ENCODE measurements at regions not wholly inside any gene's neighbourhood (a gene's known extent, or its start where the extent isn't known, plus 50 kb on each side); places are given as distances from the start of the nearest gene placed in this dataset.

DNA sequence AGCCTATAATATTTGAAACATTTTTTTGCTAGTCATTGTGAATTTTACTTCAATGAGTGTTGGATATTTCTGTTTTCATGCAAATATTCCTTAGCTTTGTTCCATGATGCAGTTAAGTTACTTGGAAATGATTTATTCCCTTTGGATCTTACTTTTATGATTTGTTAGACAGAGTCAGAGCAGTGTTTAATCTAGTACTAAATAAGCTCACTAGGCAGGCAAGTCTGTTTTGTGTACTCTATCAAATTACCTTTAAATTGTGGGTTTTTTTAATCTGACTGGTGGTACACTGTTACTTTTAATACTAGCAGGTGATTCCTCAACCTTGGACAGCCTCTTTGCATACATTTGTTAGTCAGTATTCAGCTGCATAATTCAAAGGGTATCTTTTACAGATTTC, 173.3 kb upstream of the MBNL1 start:
- no TSS peak for BruUV-seq (replicated peaks)
- CTCF ChIA-PET = no interaction called here
- no peak overlapping the region for H3K9ac ChIP-seq (ENCODE audit: low read length)
- POLR2A ChIA-PET = no interaction called here
- no peaks in the 10 kb centered on the region for H3K9me2 ChIP-seq (ENCODE audit: insufficient read depth)
- TF ChIP-seq RAD21 (IDR thresholded peaks at IDR 0.05; ENCODE audit: low read depth) (no peak), ELF1 (IDR thresholded peaks at IDR 0.05; ENCODE audit: borderline replicate concordance, low read depth) (no peak), TCF7L2 (IDR thresholded peaks at IDR 0.05; ENCODE audit: borderline replicate concordance, extremely low read depth, insufficient read depth, insufficient read length) (no peak), POLR2AphosphoS5 (IDR thresholded peaks at IDR 0.05; ENCODE audit: low read depth, low read length) (no peak), EZH2 (IDR thresholded peaks at IDR 0.05) (no peak), POLR2A (IDR thresholded peaks at IDR 0.05; ENCODE audit: borderline replicate concordance, extremely low read depth, insufficient read depth, insufficient read length) (no peak), SRF (IDR thresholded peaks at IDR 0.05; ENCODE audit: low read depth) (no peak), CBX3 (IDR thresholded peaks at IDR 0.05; ENCODE audit: low read depth) (no peak), ZFX (IDR thresholded peaks at IDR 0.05) (no peak), SIN3A (IDR thresholded peaks at IDR 0.05; ENCODE audit: low read depth) (no peak), EZH2phosphoT487 (IDR thresholded peaks at IDR 0.05; ENCODE audit: borderline replicate concordance) (no peak), EGR1 (IDR thresholded peaks at IDR 0.05; ENCODE audit: low read depth) (no peak), JUND (IDR thresholded peaks at IDR 0.05) (no peak)
- TF ChIP-seq, protein P1, sequence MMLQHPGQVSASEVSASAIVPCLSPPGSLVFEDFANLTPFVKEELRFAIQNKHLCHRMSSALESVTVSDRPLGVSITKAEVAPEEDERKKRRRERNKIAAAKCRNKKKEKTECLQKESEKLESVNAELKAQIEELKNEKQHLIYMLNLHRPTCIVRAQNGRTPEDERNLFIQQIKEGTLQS (IDR thresholded peaks at IDR 0.05) = no peak
- TF ChIP-seq, protein P2, sequence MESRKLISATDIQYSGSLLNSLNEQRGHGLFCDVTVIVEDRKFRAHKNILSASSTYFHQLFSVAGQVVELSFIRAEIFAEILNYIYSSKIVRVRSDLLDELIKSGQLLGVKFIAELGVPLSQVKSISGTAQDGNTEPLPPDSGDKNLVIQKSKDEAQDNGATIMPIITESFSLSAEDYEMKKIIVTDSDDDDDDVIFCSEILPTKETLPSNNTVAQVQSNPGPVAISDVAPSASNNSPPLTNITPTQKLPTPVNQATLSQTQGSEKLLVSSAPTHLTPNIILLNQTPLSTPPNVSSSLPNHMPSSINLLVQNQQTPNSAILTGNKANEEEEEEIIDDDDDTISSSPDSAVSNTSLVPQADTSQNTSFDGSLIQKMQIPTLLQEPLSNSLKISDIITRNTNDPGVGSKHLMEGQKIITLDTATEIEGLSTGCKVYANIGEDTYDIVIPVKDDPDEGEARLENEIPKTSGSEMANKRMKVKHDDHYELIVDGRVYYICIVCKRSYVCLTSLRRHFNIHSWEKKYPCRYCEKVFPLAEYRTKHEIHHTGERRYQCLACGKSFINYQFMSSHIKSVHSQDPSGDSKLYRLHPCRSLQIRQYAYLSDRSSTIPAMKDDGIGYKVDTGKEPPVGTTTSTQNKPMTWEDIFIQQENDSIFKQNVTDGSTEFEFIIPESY (IDR thresholded peaks at IDR 0.05; ENCODE audit: extremely low read depth, insufficient replicate concordance, low read length) = no peak
- no peaks in the 10 kb centered on the region for H3K9me3 ChIP-seq (ENCODE audit: control insufficient read depth in 1 of 2, insufficient read depth in 1 of 2, low read depth in 1 of 2, low read length in 2 of 2)
- H2AFZ ChIP-seq (ENCODE audit: low read depth, low read length, poor library complexity, severe bottlenecking) = no peak overlapping the region
- H3K4me1 ChIP-seq (ENCODE audit: control insufficient read depth in 1 of 2, insufficient read depth in 2 of 2, low read length in 2 of 2) = no peaks in the 10 kb centered on the region
- ATAC-seq (no peak), DNase-seq (ENCODE audit: low read depth, low spot score) (no peak)
- RAD21 ChIA-PET (ENCODE audit: low non-redundant PET in 1 of 2, low total read pairs in 2 of 2, uncharacterized antibody in 2 of 2, unreplicated experiment in 2 of 2) = no interaction called here
- H3K79me2 ChIP-seq (ENCODE audit: insufficient read depth, low read length) = no peaks in the 10 kb centered on the region
- H4K20me1 ChIP-seq (ENCODE audit: insufficient read depth) = no peaks in the 10 kb centered on the region
- H3K4me2 ChIP-seq (ENCODE audit: low read length) = no peak overlapping the region
- intact Hi-C loops (cut with micrococcal nuclease) = no loop called here
- H3K4me3 ChIP-seq (replicated peaks in 1 of 2; ENCODE audit: low read depth in 1 of 2, low read length in 2 of 2) = no peak overlapping the region
- H3K27me3 ChIP-seq (ENCODE audit: insufficient read depth, low read length) = no peaks in the 10 kb centered on the region
- H3K36me3 ChIP-seq (ENCODE audit: control insufficient read depth in 1 of 2, insufficient read depth in 2 of 2, low read length in 2 of 2) = no peaks in the 10 kb centered on the region
- no peak overlapping the region for H3K27ac ChIP-seq (ENCODE audit: low read depth, low read length)

Data from HCT116 (cell line).